Stimulated activated CD4-positive, alpha-beta T cell treated with anti-CD3 and anti-CD28 coated beads, Interleukin-4, amount 100 ng/mL, for 24 hours (primary cell): ENCODE measurements at regions not wholly inside any gene's neighbourhood (a gene's known extent, or its start where the extent isn't known, plus 50 kb on each side); places are given as distances from the start of the nearest gene placed in this dataset.
A peak's percentile ranks its signal among the peaks of the same experiment; 100 is the strongest.
"Not testable (repeated sequence)": the region's sequence is repeated elsewhere in the genome, so short reads cannot be mapped to it uniquely, and the experiment has no call there.

Experiments used
- DNase-seq: peaks from one replicate; pipeline ENCODE4 v3.0.0-alpha.2; 2020

DNA sequence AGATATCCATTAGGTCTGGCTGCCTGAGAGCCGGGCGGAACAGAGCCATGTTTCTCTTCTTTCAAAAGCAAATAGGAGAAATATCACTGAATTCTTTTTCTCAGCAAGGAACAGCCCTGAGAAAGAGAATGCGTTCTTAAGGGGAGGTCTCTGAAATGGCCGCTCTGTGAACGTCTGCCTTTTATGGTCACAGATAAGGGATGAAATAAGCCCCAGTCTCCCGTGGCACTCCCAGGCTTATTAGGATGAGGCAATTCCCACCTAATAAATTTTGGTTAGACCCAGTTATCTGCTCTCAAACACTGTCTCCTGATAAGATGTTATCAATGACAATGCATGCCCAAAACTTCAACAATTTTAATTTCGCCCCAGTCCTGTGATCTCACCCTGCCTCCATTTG lies 133.4 kb upstream of the KCNJ18 start:
- not testable (repeated sequence) for DNase-seq

DNA sequence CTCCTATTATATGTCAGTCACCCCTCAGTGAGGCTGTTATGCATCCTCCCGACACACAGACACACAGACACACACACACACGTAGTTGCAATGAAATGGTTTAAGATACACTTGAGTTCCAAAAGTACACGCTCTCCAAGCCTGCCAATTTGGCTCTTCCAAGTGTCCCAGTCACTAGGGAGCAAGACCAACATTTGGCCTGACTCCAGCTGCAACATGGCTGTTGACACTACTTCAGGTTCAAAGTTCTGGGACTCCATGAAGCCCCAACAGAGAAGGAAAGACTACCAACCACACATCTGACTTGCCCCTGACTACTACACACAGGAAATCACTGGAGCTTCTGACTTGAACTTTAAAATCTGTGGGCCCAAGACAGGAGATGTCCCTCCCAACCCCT lies 128.1 kb upstream of the KCNJ18 start:
- no peak for DNase-seq

DNA sequence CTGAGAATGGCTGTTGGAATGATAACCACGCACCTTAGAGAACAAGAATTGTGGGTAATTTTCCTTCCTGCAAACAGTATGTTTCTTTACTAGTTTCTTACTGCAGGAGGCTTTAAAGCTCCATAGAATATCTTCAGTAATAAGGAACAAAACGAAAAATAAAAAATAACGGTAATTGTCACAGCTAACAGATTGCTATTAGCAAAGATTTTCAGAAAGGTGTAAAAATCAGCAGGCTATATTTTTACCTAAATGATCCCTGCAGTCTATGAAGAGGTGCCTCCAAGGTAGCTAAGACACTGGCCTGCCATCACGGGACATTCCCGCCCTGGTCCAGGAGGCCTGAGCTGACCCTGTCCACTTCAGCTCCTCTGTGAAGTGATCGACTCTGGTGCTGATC lies 127.6 kb upstream of the KCNJ18 start:
- DNase-seq, result not testable (repeated sequence)

DNA sequence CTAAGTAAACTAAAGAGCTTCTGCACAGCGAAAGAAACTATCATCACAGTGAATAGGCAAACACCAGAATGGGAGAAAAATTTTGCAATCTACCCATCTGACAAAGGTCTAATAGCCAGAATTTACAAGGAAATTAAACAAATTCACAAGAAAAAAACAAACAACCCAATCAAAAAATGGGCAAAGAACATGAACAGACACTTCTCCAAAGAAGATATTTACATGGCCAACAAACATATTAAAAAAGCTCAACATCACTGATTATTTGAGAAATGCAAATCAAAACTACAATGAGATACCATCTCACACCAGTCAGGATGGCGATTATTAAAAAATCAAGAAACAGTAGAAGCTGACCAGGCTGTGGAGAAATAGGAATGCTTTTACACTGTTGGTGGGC lies 121.9 kb upstream of the KCNJ18 start:
- DNase-seq, result not testable (repeated sequence)

DNA sequence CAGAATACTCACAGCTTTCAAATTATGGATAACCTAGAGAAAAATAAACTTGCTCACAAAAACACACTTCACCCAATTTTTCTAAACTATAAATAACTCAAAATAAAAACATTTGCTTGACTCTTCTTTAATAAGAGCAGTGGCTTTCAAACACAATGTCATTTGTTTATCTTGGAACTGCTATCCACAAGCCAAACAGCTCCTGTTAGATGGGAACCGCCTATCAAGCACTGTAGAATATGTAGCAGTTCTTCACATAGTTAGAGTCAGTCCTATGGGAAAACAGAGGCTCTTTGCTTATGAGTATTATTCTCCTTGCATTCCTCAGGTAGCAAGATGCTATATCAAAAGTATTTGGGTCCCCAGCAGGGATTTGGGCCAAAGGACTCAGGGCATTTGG lies 120.2 kb upstream of the KCNJ18 start:
- DNase-seq, result not testable (repeated sequence)

DNA sequence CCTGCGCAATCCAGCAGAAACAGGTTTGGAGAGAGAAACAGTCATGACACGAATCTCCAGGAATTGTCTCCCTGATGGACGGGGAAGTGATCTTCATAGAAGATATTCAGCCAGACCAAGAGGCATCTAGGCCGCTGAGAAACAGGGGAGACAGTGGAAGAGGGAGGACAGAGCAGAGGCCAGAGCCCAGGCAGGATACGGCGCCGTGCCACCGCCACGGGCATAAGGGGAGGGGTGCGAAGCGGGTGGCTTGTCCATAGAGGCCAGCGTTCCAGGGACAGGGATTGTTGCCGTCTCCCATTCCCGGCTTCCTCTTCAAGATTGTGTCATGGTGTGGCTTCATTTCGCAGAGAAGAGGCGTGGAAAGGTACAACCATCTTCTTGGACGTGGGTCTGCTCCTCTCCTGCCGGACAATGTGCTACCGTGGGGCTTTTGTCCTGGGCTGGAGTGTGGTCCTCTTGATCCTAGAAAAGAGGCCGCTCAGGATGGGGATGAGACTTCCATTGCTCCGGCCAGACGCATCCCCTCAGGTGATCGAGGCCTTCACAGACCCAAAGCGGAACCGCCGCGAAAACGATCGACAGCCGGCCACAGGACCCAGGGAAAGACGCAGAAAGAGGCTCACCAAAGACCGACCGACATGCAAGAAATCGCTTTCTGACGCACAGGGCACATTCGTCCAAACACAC lies 118.9 kb upstream of the KCNJ18 start:
- DNase-seq, result not testable (repeated sequence)

DNA sequence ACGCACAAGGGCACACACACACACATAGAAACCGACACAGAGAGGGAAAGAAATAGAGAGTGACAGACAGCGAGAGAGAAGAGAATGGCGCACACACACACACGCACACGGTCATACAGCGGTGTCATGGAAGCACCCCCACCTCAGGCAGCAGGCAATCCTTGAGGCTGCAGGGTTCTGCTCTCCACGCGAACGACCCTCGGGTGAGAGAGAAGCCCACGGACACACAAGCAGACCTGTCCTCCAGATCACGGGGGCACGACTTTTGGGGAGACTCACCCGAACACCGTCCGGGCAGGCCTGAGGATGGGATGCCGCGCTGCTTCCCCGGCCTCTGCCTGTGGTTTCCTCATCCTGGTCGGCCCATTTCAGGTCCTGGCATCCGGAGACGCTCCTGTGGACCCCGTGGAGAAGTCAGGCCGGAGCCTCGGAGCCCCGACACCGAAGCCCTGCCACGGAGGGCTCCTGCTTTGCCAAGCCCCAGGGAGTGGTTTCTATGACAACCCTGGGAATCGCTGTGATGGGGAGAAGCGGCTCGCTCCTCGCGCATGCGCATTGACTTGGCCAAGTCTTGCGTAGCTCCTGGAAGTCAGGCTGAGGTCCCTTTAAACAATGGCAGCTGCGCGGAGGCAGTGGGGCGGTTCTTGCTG lies 118.2 kb upstream of the KCNJ18 start:
- DNase-seq, result peak; percentile 31

DNA sequence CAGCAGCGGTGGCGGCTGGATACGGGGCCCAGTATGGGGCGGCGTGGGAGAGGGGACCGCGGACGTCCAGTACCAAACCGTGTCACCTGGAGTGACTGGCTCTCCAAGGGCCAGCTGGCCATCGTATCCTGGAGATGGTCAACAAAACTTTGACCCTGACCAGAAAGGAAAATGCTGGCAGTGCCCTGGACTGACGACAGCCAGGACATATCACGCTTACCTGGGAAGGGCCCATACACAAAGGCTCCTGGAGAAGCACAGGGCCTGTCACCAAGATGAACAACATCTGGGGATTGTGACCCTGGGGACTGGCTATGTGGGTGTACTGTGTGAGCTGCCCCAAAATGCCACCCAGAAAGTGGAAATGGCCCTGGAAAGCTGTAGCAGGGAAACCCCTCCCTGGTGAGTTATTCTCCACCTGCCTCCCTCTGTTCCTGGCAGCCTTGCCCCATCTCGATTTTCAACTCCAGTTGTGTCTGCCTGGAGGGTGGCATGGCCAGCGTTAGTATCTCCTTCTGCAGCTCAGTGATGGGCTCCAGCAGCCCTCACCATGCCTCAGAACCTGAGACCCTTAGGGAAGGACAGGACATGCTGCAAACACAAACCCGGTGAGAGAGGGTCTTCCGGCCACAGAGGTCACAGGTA lies 117.6 kb upstream of the KCNJ18 start:
- not testable (repeated sequence) for DNase-seq

DNA sequence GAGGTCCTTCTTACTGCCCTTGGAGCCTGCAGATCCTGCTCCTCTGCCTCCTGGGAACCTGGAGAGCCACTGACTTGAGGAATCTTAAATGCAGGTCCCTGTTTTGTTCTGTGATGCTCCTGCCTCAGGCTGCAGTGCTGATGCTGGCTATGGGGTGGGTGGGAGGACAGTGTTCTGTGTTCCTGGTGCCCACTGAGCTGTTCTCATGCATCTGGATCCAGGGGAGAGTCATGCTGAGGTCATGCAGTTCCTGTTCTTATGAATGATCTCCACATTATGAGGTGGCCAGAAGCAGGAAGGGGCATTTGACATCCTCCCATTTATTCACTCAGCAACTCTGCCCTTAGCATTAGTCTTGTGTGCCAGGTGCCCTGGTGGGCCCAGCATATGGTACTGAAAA lies 113.5 kb upstream of the KCNJ18 start:
- not testable (repeated sequence) for DNase-seq

DNA sequence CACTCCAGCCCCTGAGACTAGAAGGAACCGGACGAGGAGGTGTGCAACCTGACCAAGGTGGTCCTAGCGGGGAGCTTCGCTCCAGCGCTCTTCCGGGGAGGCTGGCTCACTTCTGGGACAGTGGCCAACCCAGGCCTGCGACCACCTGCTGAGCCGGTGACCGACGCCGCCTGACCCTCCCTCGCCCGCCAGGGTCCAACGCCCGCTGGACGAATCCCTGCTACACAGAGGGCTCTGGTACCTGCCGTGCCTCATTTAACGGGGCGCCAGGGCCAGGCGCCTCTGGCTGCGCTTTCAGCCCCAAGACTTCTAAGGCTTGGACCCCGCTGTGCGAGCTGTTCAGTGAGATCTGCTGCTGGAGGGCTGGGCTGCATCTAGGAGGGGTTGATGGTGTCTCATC lies 99.5 kb upstream of the KCNJ18 start:
- DNase-seq, result no peak

DNA sequence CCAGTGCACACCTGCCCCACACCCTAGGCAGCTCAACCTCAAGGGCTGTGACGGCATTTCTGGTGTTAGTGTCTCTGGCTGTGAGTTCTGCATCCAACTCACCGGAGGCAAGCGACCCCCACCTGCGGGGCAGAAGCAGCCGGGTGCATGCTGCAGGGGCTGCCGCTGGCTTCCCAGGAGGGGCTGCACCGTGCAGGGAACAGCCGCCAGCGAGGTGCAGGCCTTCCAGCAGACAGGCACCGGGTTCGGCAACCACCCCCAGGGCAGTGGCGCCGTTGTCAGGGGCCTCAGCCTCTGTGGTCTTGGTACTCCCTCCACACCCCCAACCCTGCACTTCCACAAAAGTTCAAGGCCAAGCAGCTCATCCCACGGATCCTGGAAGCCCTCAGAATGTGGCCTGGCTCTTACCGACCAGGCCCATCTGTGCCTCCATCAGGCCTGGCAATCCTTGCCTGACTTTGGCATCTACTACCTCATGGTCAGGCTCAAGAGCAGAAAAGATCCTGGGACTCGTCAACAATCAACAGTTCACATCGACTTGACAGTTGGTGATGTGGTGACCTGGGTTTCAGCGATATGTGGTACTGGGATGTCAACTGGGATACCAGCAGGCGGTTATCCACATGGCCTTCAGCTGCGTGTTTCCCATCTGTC lies 98.7 kb upstream of the KCNJ18 start:
- DNase-seq, result not testable (repeated sequence)

DNA sequence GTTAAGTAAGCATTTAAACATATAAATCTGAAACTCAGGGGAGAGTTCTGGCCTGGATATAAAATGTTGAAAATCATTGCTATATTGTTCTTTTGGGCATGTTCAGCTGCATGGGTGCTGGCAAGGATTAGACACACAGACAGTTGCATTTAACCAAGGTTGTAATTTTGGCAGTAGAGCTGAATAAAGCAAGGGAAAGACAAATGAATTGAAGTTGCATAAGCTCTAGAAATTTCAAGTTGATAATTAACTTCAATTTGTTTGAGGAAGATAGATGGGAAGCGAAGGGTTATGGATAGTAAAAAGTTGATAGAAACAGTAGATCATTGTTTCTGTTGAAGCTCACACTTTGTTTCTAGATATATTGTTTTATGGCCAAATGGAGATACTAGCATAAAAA lies 97.2 kb upstream of the KCNJ18 start:
- no peak for DNase-seq

DNA sequence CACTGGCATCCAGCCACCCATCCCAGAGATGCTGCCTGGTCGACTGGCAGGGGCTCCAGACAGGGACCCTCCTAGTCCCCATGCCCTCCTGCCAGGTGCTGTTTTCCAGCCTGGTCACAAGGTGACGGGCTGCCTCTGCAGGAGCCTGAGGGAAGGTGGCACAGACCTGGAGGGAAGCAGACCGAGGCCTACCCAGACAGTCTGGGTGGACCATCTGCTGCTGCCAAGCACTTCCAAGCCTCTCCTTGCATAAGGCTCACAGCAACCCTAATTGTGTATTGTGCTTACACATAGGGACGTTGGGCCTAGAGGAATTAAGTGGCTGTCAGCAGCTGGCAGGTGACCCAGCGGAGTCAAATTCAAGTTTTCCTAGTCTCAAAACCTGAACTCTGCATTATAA lies 90.1 kb upstream of the KCNJ18 start:
- no peak for DNase-seq

DNA sequence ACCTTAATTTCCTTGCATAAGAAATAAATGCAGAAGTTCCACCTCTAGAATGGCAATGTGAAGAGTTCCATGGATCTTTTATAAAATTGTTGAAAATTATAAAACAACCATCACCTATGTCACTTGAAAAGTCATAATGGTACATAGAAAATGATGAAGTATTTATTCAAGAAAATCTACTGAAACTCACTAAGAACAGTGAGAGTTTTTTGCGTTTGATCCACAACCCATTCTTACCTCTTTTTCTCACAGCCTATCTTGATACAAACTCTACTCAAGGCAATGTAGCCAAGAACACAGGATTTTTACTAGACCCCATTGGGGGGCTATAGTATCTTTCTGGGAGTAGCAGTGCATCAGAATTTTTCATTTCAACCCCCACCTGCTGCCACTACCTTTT lies 89.0 kb upstream of the KCNJ18 start:
- DNase-seq, result not testable (repeated sequence)

DNA sequence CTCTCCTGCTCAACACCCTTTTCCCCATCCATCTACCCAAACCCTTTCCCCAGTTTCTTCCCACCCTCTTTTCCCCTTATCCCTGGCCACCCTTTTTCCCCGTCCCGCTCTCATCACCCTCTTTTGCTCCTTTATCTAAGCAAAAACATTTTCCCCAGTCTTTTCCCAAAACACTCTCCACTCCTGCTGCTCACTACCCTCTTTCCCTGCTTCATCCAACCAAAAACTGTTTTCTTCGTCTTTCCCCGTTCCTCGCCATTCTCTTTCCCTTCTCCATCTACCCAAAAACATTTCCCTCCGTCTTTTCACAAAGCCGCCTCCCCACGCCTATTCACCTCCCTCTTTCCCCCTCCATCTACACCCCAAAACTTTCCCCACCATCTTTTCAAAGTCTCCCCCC lies 80.9 kb upstream of the KCNJ18 start:
- DNase-seq, result not testable (repeated sequence)

DNA sequence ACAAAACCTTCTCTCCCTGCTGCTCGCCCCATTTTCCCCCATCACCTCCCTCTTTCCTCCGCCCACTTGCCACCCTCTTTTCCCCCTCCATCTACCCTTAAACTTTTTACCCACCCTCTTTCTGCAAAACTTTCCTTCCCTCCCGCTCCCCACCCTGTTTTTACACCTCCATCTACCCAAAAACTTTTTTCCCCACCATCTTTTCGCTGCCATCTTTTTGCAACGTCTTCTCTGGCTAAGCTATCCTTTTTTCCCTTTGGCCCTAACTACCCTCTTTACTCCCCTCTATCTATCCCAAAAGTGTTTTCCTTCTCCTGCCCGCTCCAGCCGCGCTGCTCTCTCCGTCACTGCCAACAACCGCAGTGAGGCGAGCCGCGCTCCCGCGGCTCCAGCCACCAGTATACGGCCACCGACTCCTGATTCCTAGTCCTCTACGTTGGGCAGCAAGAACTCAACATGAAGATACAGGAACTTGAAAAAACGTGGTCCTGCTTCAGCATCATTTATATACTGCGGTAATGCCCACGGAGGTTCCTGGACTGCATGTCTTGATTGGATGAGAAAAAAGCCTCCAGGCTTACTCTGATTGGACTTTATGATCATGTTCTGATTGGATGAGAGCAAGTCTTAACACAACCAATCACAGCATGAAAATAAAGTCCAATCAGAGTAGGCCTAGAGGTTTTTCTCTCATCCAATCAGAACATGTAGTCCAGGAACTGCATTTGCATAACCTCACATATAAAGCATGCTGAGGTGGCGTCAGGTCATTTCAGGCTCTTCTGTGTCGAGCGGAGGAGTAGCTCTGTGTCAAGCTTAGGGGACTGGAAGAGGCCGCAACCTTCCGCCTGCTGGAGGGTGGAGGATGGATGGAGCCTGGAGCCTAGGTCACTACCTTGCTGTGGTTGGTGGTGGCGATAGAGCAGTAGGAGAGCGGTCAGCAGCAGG lies 79.9 kb upstream of the KCNJ18 start:
- not testable (repeated sequence) for DNase-seq

DNA sequence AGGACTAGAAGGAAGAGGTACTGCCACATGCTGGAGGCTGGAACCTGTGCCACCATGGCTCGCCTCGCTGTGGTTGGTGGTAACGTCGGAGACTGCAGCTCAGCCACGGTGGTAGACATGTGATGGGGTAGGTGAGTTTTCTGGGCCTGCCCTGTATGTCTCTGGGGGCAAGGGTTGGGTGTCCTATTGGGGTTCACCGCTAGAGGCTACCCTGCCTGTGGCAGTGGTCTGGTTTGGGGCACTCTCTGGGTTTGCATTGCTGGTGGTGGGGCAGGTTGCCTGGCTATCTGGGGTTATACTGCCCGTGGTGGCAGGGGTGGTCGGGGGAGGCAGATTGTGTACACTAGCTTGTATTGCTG lies 79.3 kb upstream of the KCNJ18 start:
- no peak for DNase-seq

DNA sequence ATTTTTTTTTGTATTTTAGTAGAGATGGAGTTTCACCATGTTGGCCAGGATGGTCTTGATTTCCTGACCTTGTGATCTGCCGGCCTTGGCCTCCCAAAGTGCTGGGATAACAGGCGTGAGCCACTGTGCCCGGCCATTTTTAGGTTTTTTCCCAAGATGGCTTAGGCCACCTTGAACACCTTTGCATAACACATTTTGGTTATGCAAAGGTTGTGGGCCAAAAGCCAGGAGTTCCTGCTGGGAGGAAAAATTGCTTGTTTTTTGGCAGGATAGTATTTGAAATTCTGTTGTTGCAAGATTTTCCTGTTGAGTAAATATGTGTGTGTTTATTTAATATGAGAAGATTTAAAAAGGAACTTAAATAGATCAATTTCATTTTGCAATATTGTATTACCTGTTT lies 65.3 kb upstream of the KCNJ18 start:
- DNase-seq, result not testable (repeated sequence)
